DOHH2 (cell line): ENCODE measurements at regions not wholly inside any gene's neighbourhood (a gene's known extent, or its start where the extent isn't known, plus 50 kb on each side); places are given as distances from the start of the nearest gene placed in this dataset.

Experiments
- H3F3A ChIP-seq: fragments of 200-600 bp; sonication (generic), shearing (Covaris generic); 2 replicates; pipeline ENCODE4 v1.6.0; 2016; ENCODE audit warnings: antibody characterized with exemption, mild to moderate bottlenecking; ENCODE audit not compliant: control insufficient read depth, insufficient read depth
- H3K27ac ChIP-seq: fragments of 200-600 bp; sonication (generic); 2 replicates; pipeline ENCODE4 v1.5.1; 2014; ENCODE audit warnings: low read depth, mild to moderate bottlenecking, low read length, moderate library complexity
- H3K27me3 ChIP-seq: fragments of 200-600 bp; sonication (generic); 2 replicates; pipeline ENCODE4 v1.6.1; 2014; ENCODE audit warnings: mild to moderate bottlenecking, low read length, mixed read lengths; ENCODE audit not compliant: control insufficient read depth
- H3K36me3 ChIP-seq: fragments of 200-600 bp; sonication (generic); 2 replicates; pipeline ENCODE4 v1.6.1; 2014; ENCODE audit warnings: mild to moderate bottlenecking, low read length, moderate library complexity, mixed read lengths; ENCODE audit not compliant: control insufficient read depth
- H3K4me1 ChIP-seq: fragments of 200-600 bp; sonication (generic); 2 replicates; pipeline ENCODE4 v1.6.1; 2014; ENCODE audit warnings: mild to moderate bottlenecking, low read length, mixed read lengths; ENCODE audit not compliant: control insufficient read depth
- H3K4me2 ChIP-seq: fragments of 200-600 bp; sonication (generic); 2 replicates; pipeline ENCODE4 v1.6.0; 2014; ENCODE audit warnings: mild to moderate bottlenecking, low read length, moderate library complexity
- H3K4me3 ChIP-seq: fragments of 200-600 bp; sonication (generic); 2 replicates; pipeline ENCODE4 v1.5.1; 2014; ENCODE audit warnings: mild to moderate bottlenecking, low read length, mixed read lengths
- H3K79me2 ChIP-seq: fragments of 200-600 bp; sonication (generic); 2 replicates; pipeline ENCODE4 v1.6.1; 2014; ENCODE audit warnings: mild to moderate bottlenecking, low read length, mixed read lengths; ENCODE audit not compliant: control insufficient read depth
- H3K9me2 ChIP-seq: fragments of 200-600 bp; sonication (generic); replicated peaks from 2 replicates; pipeline ENCODE4 v1.6.1; 2014; ENCODE audit warnings: mild to moderate bottlenecking, low read length, mixed read lengths; ENCODE audit not compliant: control insufficient read depth
- H3K9me3 ChIP-seq: fragments of 200-600 bp; sonication (generic); 2 replicates; pipeline ENCODE4 v1.6.1; 2014; ENCODE audit warnings: antibody characterized with exemption, low read length, mixed read lengths; ENCODE audit not compliant: control insufficient read depth, insufficient read depth
- H4K20me1 ChIP-seq: fragments of 200-600 bp; sonication (generic); 2 replicates; pipeline ENCODE4 v1.6.0; 2014; ENCODE audit warnings: low read depth, mild to moderate bottlenecking, antibody characterized with exemption, low read length, moderate library complexity; ENCODE audit not compliant: control insufficient read depth, insufficient read depth
- EZH2phosphoT487 ChIP-seq: fragments of 200-600 bp; sonication (generic); IDR thresholded peaks from 2 replicates; pipeline ENCODE4 v1.6.1; 2017; ENCODE audit warnings: borderline replicate concordance, mild to moderate bottlenecking, antibody characterized with exemption, low read length, moderate library complexity, mixed read lengths
- TF ChIP-seq, protein P1 (sequence below): fragments of 200-600 bp; sonication (generic); IDR thresholded peaks from one replicate; pipeline ENCODE4 v1.5.1; 2014; ENCODE audit warnings: antibody characterized with exemption, mild to moderate bottlenecking, low read depth, low read length; ENCODE audit not compliant: poor library complexity, severe bottlenecking

DNA sequence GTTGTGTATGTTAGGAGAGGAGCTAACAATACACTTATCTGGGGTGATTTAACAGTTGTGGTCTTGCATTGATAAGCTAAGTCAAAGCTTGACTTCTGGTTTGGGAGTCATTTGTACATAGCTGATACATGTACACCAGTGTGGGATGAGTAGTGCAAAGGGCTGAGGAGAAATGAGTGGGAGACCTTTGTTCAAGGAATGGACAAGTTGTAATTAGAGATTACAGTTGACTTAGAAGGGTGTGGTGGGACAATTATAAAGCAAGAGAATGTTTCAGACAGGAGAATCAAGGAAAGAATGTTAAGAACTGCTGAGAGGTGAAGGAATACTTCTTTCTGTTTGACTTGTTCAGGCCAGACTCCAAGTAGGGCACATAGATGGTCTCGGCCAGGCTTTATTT is 209.7 kb upstream of the STEAP4 start:
- H3K9me2 ChIP-seq, result no peaks in the 10 kb centered on the region
- no peaks in the 10 kb centered on the region for H3K27me3 ChIP-seq
- H3K36me3 ChIP-seq, result no peaks in the 10 kb centered on the region
- no peak overlapping the region for H3K27ac ChIP-seq
- no peaks in the 10 kb centered on the region for H3K9me3 ChIP-seq
- H3K79me2 ChIP-seq, result no peaks in the 10 kb centered on the region
- H3K4me1 ChIP-seq, result no peaks in the 10 kb centered on the region
- no peaks in the 10 kb centered on the region for H3F3A ChIP-seq
- no peak overlapping the region for H3K4me2 ChIP-seq
- TF ChIP-seq, protein P1, sequence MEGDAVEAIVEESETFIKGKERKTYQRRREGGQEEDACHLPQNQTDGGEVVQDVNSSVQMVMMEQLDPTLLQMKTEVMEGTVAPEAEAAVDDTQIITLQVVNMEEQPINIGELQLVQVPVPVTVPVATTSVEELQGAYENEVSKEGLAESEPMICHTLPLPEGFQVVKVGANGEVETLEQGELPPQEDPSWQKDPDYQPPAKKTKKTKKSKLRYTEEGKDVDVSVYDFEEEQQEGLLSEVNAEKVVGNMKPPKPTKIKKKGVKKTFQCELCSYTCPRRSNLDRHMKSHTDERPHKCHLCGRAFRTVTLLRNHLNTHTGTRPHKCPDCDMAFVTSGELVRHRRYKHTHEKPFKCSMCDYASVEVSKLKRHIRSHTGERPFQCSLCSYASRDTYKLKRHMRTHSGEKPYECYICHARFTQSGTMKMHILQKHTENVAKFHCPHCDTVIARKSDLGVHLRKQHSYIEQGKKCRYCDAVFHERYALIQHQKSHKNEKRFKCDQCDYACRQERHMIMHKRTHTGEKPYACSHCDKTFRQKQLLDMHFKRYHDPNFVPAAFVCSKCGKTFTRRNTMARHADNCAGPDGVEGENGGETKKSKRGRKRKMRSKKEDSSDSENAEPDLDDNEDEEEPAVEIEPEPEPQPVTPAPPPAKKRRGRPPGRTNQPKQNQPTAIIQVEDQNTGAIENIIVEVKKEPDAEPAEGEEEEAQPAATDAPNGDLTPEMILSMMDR, result no peak
- no peak for TF ChIP-seq EZH2phosphoT487
- no peak overlapping the region for H3K4me3 ChIP-seq
- no peaks in the 10 kb centered on the region for H4K20me1 ChIP-seq

GRCh38 chr7:88515301-88515700 is 208.6 kb upstream of the STEAP4 start:
- no peaks in the 10 kb centered on the region for H3K4me1 ChIP-seq
- H4K20me1 ChIP-seq, result no peaks in the 10 kb centered on the region
- no peaks in the 10 kb centered on the region for H3K9me2 ChIP-seq
- no peaks in the 10 kb centered on the region for H3K36me3 ChIP-seq
- TF ChIP-seq, protein P1, result no peak
- no peak for TF ChIP-seq EZH2phosphoT487
- no peaks in the 10 kb centered on the region for H3F3A ChIP-seq
- no peak overlapping the region for H3K4me3 ChIP-seq
- H3K9me3 ChIP-seq, result no peaks in the 10 kb centered on the region
- H3K27ac ChIP-seq, result no peak overlapping the region
- no peaks in the 10 kb centered on the region for H3K79me2 ChIP-seq
- H3K27me3 ChIP-seq, result no peaks in the 10 kb centered on the region
- no peak overlapping the region for H3K4me2 ChIP-seq

GRCh38 chr7:88509341-88509740 is 202.6 kb upstream of the STEAP4 start:
- Histone ChIP-seq H3K4me1 (no peaks in the 10 kb centered on the region), H4K20me1 (no peaks in the 10 kb centered on the region; the same call in 1 of the 2 replicates), H3K9me3 (no peaks in the 10 kb centered on the region), H3K27me3 (no peaks in the 10 kb centered on the region), H3K9me2 (no peaks in the 10 kb centered on the region; the same call in 1 of the 2 replicates), H3F3A (no peaks in the 10 kb centered on the region), H3K4me3 (no peak overlapping the region), H3K27ac (no peak overlapping the region), H3K79me2 (no peaks in the 10 kb centered on the region), H3K36me3 (no peaks in the 10 kb centered on the region), H3K4me2 (no peak overlapping the region)
- no peak for TF ChIP-seq EZH2phosphoT487
- TF ChIP-seq, protein P1, result no peak

DNA sequence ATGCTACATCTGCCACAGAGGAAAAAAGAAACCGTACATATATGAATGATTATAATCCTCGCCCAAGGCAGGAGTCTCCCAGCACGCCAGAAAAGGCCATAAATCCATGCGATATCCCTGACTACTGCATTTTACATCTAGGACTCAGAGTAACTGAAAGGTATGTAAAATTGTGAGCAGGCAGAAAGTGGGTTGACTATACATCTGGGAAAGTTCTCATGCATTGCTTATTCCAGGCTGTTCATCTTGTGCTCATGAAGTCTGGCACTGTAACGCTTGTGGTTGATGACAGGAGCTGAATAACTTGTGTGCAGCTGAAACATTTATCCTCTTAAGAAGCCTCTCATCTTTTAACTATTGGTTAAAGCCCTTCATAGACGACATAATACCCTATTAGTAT is 193.4 kb upstream of the STEAP4 start:
- Histone ChIP-seq H4K20me1 (no peaks in the 10 kb centered on the region; the same call in 1 of the 2 replicates), H3K36me3 (no peaks in the 10 kb centered on the region), H3K4me3 (no peak overlapping the region), H3K4me2 (no peak overlapping the region), H3K27me3 (peaks cover 3% of the 10 kb centered on the region; the same call in 1 of the 2 replicates), H3K9me2 (no peaks in the 10 kb centered on the region), H3F3A (no peaks in the 10 kb centered on the region), H3K4me1 (no peaks in the 10 kb centered on the region), H3K27ac (no peak overlapping the region), H3K79me2 (no peaks in the 10 kb centered on the region), H3K9me3 (no peaks in the 10 kb centered on the region)
- no peak for TF ChIP-seq EZH2phosphoT487
- TF ChIP-seq, protein P1, result no peak
